IPS-11a (cell line): ENCODE measurements at regions not wholly inside any gene's neighbourhood (a gene's known extent, or its start where the extent isn't known, plus 50 kb on each side); places are given as distances from the start of the nearest gene placed in this dataset.

Experiments
- H3K4me3 ChIP-seq: one replicate; pipeline ENCODE4 v1.5.1; 2013; ENCODE audit warnings: low read depth, low read length, control low read depth

- H3K4me3 ChIP-seq, result no peak overlapping the region
These were observed 74.4 kb upstream of the PPARA start for GRCh38 chr22:46075764-46076531.

GRCh38 chr22:46076651-46077339 is 73.5 kb upstream of the PPARA start:
- no peak overlapping the region for H3K4me3 ChIP-seq

GRCh38 chr22:46077669-46078099 is 72.6 kb upstream of the PPARA start:
- H3K4me3 ChIP-seq, result no peak overlapping the region

GRCh38 chr22:46078241-46079092 is 71.9 kb upstream of the PPARA start:
- no peak overlapping the region for H3K4me3 ChIP-seq

GRCh38 chr22:46079093-46079860 is 71.0 kb upstream of the PPARA start:
- no peak overlapping the region for H3K4me3 ChIP-seq

GRCh38 chr22:46079861-46080821 is 70.2 kb upstream of the PPARA start:
- H3K4me3 ChIP-seq, result no peak overlapping the region

- no peak overlapping the region for H3K4me3 ChIP-seq
These were observed 69.1 kb upstream of the PPARA start for GRCh38 chr22:46081036-46081830.

GRCh38 chr22:46081831-46082210 is 68.5 kb upstream of the PPARA start:
- no peak overlapping the region for H3K4me3 ChIP-seq

GRCh38 chr22:46082633-46083032 is 67.7 kb upstream of the PPARA start:
- no peak overlapping the region for H3K4me3 ChIP-seq

GRCh38 chr22:46083383-46084350 is 66.7 kb upstream of the PPARA start:
- no peak overlapping the region for H3K4me3 ChIP-seq

- no peak overlapping the region for H3K4me3 ChIP-seq
These were observed 66.0 kb upstream of the PPARA start for GRCh38 chr22:46084376-46084775.

- no peak overlapping the region for H3K4me3 ChIP-seq
These were observed 65.1 kb upstream of the PPARA start for GRCh38 chr22:46084943-46085827.

- H3K4me3 ChIP-seq, result no peak overlapping the region
These were observed 64.3 kb upstream of the PPARA start for GRCh38 chr22:46085828-46086576.

- H3K4me3 ChIP-seq, result no peak overlapping the region
These were observed 63.6 kb upstream of the PPARA start for GRCh38 chr22:46086577-46087335.

GRCh38 chr22:46087336-46087690 is 63.0 kb upstream of the PPARA start:
- no peak overlapping the region for H3K4me3 ChIP-seq
